GM18951 (cell line): ENCODE measurements at regions not wholly inside any gene's neighbourhood (a gene's known extent, or its start where the extent isn't known, plus 50 kb on each side); places are given as distances from the start of the nearest gene placed in this dataset.

Experiments used
- POLR2A ChIP-seq: IDR thresholded peaks from 4 replicates; pipeline ENCODE4 v1.6.1; 2011; ENCODE audit warnings: mild to moderate bottlenecking; ENCODE audit not compliant: insufficient read length, insufficient read depth; ENCODE audit errors: extremely low read depth
- in situ Hi-C: fragments of 300-500 bp; cut with MboI; formaldehyde crosslinking; loops from one replicate; pipeline ENCODE4 v1.12.0; 2022; ENCODE audit warnings: low sequenced_read_pairs, mixed read lengths, inconsistent platforms; ENCODE audit not compliant: unreplicated experiment

GRCh38 chr17:71679832-71680231 lies 441.0 kb upstream of the SOX9 start:
- no peak for TF ChIP-seq POLR2A
- in situ Hi-C loops, result no loop called here

- TF ChIP-seq POLR2A, result no peak
- in situ Hi-C loops, result no loop called here
Observed at GRCh38 chr17:71681427-71682173, 439.2 kb upstream of the SOX9 start.

GRCh38 chr17:71682174-71682494 lies 438.7 kb upstream of the SOX9 start:
- in situ Hi-C loops, result no loop called here
- TF ChIP-seq POLR2A, result no peak

GRCh38 chr17:71689782-71690181 lies 431.0 kb upstream of the SOX9 start:
- in situ Hi-C loops, result no loop called here
- no peak for TF ChIP-seq POLR2A

- no peak for TF ChIP-seq POLR2A
- in situ Hi-C loops, result no loop called here
Observed at GRCh38 chr17:71699907-71700306, 420.9 kb upstream of the SOX9 start.

GRCh38 chr17:71703701-71704100 lies 417.1 kb upstream of the SOX9 start:
- in situ Hi-C loops, result no loop called here
- no peak for TF ChIP-seq POLR2A

GRCh38 chr17:71709271-71709890 lies 411.4 kb upstream of the SOX9 start:
- TF ChIP-seq POLR2A, result no peak

GRCh38 chr17:71709946-71710345 lies 410.9 kb upstream of the SOX9 start:
- no peak for TF ChIP-seq POLR2A
- in situ Hi-C loops, result no loop called here

More at GRCh38 chr17:71709271-71709890, 411.4 kb upstream of the SOX9 start:
- in situ Hi-C loops, result no loop called here

GRCh38 chr17:71710816-71711215 lies 410.0 kb upstream of the SOX9 start:
- no peak for TF ChIP-seq POLR2A
- in situ Hi-C loops, result no loop called here

- TF ChIP-seq POLR2A, result no peak
- in situ Hi-C loops, result no loop called here
Observed at GRCh38 chr17:71713846-71714245, 407.0 kb upstream of the SOX9 start.

- TF ChIP-seq POLR2A, result no peak
- in situ Hi-C loops, result no loop called here
Observed at GRCh38 chr17:71724339-71724738, 396.5 kb upstream of the SOX9 start.

- TF ChIP-seq POLR2A, result no peak
- in situ Hi-C loops, result no loop called here
Observed at GRCh38 chr17:71725811-71726210, 395.0 kb upstream of the SOX9 start.

- no peak for TF ChIP-seq POLR2A
- in situ Hi-C loops, result no loop called here
Observed at GRCh38 chr17:71726341-71726740, 394.5 kb upstream of the SOX9 start.

GRCh38 chr17:71727292-71727691 lies 393.5 kb upstream of the SOX9 start:
- in situ Hi-C loops, result no loop called here
- TF ChIP-seq POLR2A, result no peak
